NCI-H510A (cell line): ENCODE measurements at regions not wholly inside any gene's neighbourhood (a gene's known extent, or its start where the extent isn't known, plus 50 kb on each side); places are given as distances from the start of the nearest gene placed in this dataset.
"Not testable (repeated sequence)": the region's sequence is repeated elsewhere in the genome, so short reads cannot be mapped to it uniquely, and the experiment has no call there.

Experiments used
- DNase-seq: peaks from one replicate; lab custom pipeline; 2025; lab: John Stamatoyannopoulos, UW

DNA sequence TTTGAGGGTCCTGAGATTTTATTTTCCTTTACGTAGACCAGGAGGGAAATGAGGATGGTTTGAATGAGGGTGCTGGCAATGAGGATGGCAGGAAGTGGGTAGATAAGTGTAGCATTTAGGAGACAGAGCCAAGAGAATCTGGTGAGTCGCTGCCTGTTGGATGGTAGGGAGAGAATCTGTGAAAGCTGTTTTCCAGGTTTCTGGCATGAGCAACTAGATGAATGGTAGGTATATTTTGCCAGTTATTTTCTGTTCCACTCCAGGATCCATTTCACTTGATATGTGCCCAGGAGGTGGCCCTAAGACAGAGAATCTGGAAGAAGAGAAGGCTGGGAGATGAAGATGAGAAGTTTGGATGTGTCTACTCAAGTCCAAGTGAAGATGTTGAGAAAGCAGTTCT is 63.3 kb upstream of the VIPR2 start:
- DNase-seq, result no peak

DNA sequence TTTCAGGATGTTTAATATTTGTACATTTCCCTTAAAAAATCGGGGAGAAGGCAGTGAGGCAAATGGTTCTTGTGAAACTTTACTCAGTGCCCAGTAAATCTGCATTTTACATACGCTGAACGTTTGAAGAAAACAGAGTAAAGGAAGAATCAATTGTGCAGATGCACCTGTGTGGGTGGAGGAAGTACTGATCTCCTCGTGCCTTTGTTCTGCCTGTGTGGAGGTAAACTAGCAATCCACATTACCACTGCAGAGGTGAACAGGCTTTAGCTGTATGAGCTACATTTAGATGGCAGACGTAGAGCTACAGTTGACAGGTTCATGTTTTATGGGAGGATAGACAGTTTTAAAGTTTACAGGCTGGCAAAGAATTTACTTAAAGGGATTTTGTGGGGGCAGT is 62.7 kb upstream of the VIPR2 start:
- DNase-seq, result no peak

DNA sequence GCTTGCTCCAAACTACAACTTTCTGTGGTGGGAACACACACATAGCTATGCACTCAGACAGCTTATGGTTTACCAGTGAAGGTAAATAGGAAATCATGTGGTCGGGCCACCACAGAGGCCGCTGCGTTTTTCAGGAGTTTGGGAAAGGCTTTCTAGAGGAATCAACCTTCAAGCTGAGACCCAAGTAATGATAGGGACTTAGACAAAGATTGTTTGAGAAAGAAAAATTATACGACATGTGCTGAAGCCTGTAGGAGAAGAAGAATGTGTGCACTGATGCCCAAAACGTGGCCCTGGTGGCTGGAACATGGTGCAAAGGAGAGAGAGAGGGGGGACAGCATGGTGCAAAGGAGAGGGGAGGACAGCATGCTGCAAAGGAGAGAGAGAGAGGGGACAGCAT is 61.2 kb upstream of the VIPR2 start:
- no peak for DNase-seq

DNA sequence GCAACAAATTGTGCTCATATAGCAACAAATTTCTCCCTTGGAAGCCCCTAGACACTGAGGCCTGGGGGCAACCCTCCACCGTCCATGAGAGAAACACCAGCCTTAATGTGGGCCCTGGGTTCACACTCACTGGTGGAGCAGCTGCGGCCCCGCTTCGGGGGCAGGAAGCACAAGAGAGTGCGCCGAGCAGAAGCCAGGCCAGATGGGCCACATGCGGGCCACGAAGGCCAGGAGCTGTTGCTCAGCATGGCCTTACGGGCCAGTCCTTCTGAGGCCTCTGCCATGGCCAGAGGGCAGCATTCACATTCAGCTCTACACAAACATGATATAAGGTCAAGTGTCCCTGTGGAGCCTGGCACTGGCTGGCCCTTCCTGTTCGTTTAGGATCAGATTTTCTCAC is 60.0 kb upstream of the VIPR2 start:
- no peak for DNase-seq

DNA sequence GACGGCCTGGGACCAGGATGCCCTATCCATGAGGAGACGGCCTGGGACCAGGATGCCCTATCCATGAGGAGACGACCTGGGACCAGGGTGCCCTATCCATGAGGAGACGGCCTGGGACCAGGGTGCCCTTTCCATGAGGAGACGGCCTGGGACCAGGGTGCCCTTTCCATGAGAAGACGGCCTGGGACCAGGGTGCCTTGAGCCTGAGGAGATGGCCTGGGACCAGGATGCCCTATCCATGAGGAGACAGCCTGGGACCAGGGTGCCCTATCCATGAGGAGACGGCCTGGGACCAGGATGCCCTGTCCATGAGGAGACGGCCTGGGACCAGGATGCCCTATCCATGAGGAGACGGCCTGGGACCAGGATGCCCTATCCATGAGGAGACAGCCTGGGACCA is 58.6 kb upstream of the VIPR2 start:
- not testable (repeated sequence) for DNase-seq

DNA sequence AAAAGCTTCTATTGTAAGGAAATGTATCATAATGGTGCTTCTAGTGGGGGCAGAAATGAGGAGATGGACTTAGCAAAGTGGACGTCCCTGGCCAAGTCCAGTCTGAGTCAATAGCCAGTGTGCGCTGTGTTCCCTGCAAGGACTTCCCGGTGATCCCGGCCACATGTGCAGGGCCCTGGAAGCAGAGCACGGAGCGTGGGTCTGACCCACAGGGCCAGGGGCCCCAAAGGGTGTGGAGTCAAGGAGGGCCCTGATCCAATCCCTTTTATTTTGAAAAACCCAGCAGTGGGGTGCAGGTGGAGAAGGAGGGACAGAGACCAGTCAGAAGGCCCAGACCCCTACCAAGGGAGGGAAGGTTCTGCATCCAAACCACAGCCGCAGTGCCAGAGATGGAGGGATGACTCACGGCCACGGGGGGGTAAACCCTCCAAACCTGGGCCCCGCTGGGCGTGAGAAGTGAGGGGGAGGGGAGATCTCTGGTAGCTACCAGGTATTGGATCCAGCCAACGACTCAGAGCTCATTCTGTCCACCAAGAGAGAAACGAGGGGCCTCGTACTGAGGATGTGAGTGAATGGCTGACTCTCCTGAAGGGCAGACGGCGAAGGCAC is 57.2 kb upstream of the VIPR2 start:
- no peak for DNase-seq

DNA sequence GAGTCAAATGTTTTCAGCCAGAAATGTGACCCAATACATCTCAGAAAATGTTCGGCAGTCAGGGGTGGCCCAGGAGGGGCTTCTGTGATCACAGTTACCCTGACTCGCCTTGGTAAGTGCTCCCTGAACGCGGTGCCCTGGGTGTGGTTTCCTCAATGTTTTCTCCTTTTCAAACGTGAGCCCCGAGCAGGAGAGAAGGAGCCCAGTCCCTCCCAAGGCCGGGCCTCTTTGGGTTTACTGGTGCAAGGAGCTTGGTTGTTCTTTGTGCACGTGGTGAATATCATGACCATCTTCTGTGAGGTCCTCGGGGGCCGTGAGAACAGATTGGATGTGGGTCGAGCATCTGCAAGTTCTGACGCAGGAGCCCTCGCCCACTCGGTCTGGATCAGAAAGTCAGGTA is 55.8 kb upstream of the VIPR2 start:
- DNase-seq, result no peak

DNA sequence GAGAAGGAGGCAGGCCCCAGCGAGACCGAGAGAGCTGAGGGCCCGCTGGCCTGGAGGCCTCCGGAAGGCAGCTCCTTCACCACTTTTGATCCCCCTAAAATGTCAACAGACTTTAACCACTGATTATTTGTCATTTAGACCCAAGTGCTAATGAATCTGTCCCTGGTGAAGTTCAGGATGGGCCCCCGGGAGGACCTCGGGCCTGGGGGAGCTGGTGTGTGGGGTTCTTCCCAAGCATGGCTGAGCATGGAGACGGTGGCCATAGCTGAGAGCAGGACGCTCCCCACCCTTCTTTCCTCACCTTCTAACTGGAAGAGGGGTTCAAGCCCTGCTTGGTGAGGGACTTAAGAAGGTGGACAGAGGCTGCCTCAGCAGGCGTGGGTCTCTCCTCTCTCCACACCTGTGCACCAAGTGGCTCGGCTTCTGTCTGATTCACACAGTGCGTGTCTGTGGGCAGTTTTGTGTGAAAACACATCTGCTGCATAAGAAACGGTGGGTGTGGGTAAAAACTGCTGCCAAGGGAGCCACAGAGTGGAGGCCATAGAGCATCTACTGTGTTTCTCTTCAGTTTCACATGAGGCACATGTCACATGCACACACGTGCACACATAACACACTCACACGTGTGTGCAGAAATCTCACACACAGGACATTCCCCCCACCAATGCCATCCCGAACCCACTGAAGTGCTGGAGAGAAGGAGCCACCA is 53.5 kb upstream of the VIPR2 start:
- no peak for DNase-seq

DNA sequence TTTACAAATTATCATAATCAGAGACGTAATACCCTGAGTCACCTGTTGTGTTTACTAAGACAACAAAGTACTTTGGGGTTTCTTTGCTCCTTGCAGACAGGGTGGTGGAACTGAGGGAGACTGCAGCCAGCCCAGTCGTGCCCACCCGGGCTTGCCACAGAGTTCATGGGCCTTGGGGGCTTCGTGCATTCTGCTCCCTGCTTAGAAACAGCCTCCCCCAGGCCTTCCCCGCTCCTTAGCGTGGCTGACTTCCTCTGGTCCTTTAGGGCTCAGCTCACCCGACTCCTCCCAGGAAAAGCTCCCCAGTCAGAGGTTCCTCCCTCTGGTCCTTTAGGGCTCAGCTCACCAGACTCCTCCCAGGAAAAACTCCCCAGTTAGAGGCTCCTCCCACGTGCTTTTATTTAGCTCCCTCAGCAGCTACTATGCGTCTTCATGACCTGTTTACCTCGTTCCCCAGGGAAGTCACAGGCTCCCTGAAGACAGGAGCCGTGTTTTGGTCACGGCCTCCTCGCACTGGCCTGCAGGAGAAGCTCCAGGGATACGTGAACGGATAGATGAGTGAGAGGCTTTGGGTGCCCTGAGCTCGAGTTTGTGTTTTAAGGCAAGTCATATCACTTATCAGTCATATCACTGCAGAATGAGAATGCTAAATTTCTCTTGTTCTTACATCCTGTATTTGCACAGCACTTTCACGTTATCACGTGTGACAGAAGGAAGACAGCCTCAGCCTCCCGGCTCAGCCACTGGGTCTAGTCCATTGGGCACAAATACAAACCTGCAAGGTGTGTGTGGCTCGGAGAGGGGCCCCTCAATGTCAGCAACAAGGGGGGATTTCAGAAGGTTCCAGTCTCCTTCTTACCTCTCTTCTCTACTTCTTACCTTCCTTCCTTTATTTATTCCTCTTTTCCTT is 52.7 kb upstream of the VIPR2 start:
- DNase-seq, result peak; percentile 64

DNA sequence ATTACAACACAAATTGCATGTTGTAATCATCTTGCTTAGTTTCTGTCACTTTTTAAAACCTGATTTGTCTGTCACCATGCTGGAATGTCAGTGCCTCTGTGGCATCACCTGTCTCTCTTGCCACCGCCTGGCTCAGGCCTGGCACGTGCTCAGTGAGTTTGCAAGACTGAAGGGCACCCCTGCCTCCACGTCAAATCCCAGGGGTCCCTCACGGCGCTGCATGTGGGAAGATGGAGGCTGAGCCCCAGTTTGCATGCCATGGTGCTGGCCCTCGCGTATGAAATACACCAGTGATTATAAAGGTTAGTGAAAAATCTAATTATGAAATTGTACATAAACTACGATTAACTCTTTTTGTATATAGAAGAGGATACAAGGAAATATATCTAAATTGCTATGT is 51.9 kb upstream of the VIPR2 start:
- no peak for DNase-seq

DNA sequence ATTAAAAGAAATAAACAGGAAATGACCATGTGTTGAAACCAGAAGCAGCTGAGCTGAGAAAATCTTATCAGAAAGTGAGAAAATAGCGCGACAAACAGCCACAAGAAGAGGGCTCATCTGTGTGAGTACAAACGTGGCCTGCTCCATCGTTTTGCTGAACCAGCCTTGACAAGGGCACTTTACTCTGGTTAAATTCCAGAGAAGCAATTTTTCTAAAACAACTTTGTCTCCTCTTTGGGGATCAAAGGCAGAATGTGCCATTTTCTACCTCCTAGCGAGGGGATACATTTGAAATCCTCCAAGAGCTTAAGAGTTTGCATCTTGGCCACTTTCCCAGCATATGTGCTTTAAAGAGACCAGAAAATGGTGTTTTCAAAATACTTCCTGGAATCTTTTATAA is 51.3 kb upstream of the VIPR2 start:
- no peak for DNase-seq
